AG04450 (cell line): ENCODE measurements at regions not wholly inside any gene's neighbourhood (a gene's known extent, or its start where the extent isn't known, plus 50 kb on each side); places are given as distances from the start of the nearest gene placed in this dataset.

Experiments used
- CTCF ChIA-PET: fragments of 300-600, 350-600 bp; formaldehyde crosslinking; extraction: SDS; loops from one replicate; lab custom pipeline; 2022; ENCODE audit warnings: antibody characterized with exemption, inconsistent platforms; lab: Charles Lee
- POLR2A ChIA-PET: fragments of 350-600 bp; formaldehyde crosslinking; extraction: SDS; loops from one replicate; lab custom pipeline; 2021; ENCODE audit warnings: antibody characterized with exemption, inconsistent platforms; lab: Yijun Ruan, JAX
- DNase-seq: peaks from one replicate; pipeline ENCODE4 v3.0.0-alpha.2; 2011; ENCODE audit warnings: low read depth, low spot score
- H3K27ac ChIP-seq: one replicate; pipeline ENCODE4 v1.5.1; 2012; ENCODE audit warnings: low read depth, low read length, control low read depth
- H3K27me3 ChIP-seq: one replicate; pipeline ENCODE4 v1.6.0; 2012; ENCODE audit warnings: low read length; ENCODE audit not compliant: control insufficient read depth, insufficient read depth
- H3K4me3 ChIP-seq: 2 replicates; pipeline ENCODE4 v1.5.1; 2011; ENCODE audit warnings: mild to moderate bottlenecking, low read depth, low read length, control low read depth
- H3K9me3 ChIP-seq: 2 replicates; pipeline ENCODE4 v1.5.1; 2012; ENCODE audit warnings: low read length; ENCODE audit not compliant: control insufficient read depth, insufficient read depth
- CTCF ChIP-seq: IDR thresholded peaks from 2 replicates; pipeline ENCODE4 v1.5.1; 2011; ENCODE audit warnings: low read depth, low read length, control low read depth, inconsistent platforms

GRCh38 chr1:222124602-222125001, 382.7 kb upstream of the DUSP10 start:
- H3K27ac ChIP-seq, result no peak overlapping the region
- no peak for TF ChIP-seq CTCF
- no peak for DNase-seq
- no peak overlapping the region for H3K4me3 ChIP-seq
- no peaks in the 10 kb centered on the region for H3K27me3 ChIP-seq
- no peaks in the 10 kb centered on the region for H3K9me3 ChIP-seq
- ChIA-PET CTCF (interaction anchor here (0.6 to 1.2 kb wide), 4 partner anchors 9 to 646 kb away, joined by 3 to 5 read pairs (median 3); no protein-coding TSS in a partner anchor), POLR2A (no interaction called here)

GRCh38 chr1:222123111-222123510, 381.2 kb upstream of the DUSP10 start:
- no peak for TF ChIP-seq CTCF
- POLR2A ChIA-PET, result no interaction called here

DNA sequence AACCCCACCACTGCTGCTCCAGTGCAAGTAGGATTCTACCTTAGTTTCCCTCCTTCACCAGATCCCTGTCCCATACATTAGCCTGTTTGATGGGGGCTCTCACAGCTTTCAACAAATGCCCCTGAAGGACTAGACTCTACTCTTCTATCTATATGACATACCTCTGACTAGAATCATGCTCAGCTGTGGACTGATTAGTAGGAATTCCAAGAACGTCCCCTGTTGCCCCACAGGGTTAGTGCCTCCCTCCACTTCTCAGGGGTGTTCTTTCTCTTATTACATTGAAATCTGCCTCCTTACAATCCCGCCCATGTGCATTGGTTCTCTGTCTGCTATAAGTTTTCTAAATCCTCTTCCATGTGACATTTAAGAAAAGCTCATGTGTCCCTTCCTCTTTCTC, 375.9 kb upstream of the DUSP10 start:
- no peak for DNase-seq
- POLR2A ChIA-PET, result no interaction called here
- no peaks in the 10 kb centered on the region for H3K9me3 ChIP-seq
- CTCF ChIA-PET, result no interaction called here
- no peaks in the 10 kb centered on the region for H3K27me3 ChIP-seq
- H3K27ac ChIP-seq, result no peak overlapping the region
- no peak overlapping the region for H3K4me3 ChIP-seq
- no peak for TF ChIP-seq CTCF

More at GRCh38 chr1:222123111-222123510, 381.2 kb upstream of the DUSP10 start:
- Histone ChIP-seq H3K27ac (no peak overlapping the region), H3K27me3 (no peaks in the 10 kb centered on the region), H3K9me3 (no peaks in the 10 kb centered on the region), H3K4me3 (no peak overlapping the region)
- no peak for DNase-seq
- CTCF ChIA-PET, result interaction anchor here (1.3 kb wide), 1 partner anchor 332 kb away, joined by 5 read pairs; no protein-coding TSS in a partner anchor

GRCh38 chr1:222114536-222115156, 372.8 kb upstream of the DUSP10 start:
- CTCF ChIA-PET, result no interaction called here
- no peaks in the 10 kb centered on the region for H3K27me3 ChIP-seq
- POLR2A ChIA-PET, result no interaction called here
- no peak for TF ChIP-seq CTCF
- no peak for DNase-seq
- no peaks in the 10 kb centered on the region for H3K9me3 ChIP-seq
- H3K4me3 ChIP-seq, result no peak overlapping the region
- no peak overlapping the region for H3K27ac ChIP-seq

- no peak for DNase-seq
Observed at GRCh38 chr1:222109836-222110235, 367.9 kb upstream of the DUSP10 start.

More at GRCh38 chr1:222109836-222110235, 367.9 kb upstream of the DUSP10 start:
- H3K27me3 ChIP-seq, result no peaks in the 10 kb centered on the region
- TF ChIP-seq CTCF, result no peak
- CTCF ChIA-PET, result no interaction called here
- no peak overlapping the region for H3K4me3 ChIP-seq
- no peak overlapping the region for H3K27ac ChIP-seq
- POLR2A ChIA-PET, result no interaction called here
- no peaks in the 10 kb centered on the region for H3K9me3 ChIP-seq
